Activated T-helper 2 cell treated with anti-CD3 and anti-CD28 coated beads, Interferon-gamma antibody, Interleukin-2, Interleukin-4, amounts not matched to agents 10 μg/mL and 5 μg/mL and 100 μg/mL, durations not matched to agents 14 hours and 24 hours and 36 hours (primary cell): ENCODE measurements at regions not wholly inside any gene's neighbourhood (a gene's known extent, or its start where the extent isn't known, plus 50 kb on each side); places are given as distances from the start of the nearest gene placed in this dataset.

ENCODE experiments used
- DNase-seq: peaks from one replicate; pipeline ENCODE4 v3.0.0; 2021; ENCODE audit warnings: low spot score
- H3K27ac Mint-ChIP-seq: one replicate; pipeline ENCODE4 v1.8.0; 2021; ENCODE audit warnings: mixed read lengths
- H3K27me3 Mint-ChIP-seq: one replicate; pipeline ENCODE4 v1.8.0; 2021; ENCODE audit warnings: low read depth, mixed read lengths
- H3K36me3 Mint-ChIP-seq: one replicate; pipeline ENCODE4 v1.8.0; 2021; ENCODE audit warnings: low read depth, mixed read lengths
- H3K4me1 Mint-ChIP-seq: one replicate; pipeline ENCODE4 v1.8.0; 2021; ENCODE audit warnings: low read depth, mixed read lengths
- H3K4me3 Mint-ChIP-seq: one replicate; pipeline ENCODE4 v1.8.0; 2021; ENCODE audit warnings: low read depth, mild to moderate bottlenecking, moderate library complexity, mixed read lengths
- H3K9me3 Mint-ChIP-seq: one replicate; pipeline ENCODE4 v1.8.0; 2021; ENCODE audit warnings: mixed read lengths
- intact Hi-C: fragments of 100-400 bp; cut with micrococcal nuclease; formaldehyde crosslinking; loops from one replicate; pipeline ENCODE4 v1.15.1; 2023

- DNase-seq = no peak
- Mint-ChIP-seq H3K9me3 (no peaks in the 10 kb centered on the region), H3K27me3 (no peaks in the 10 kb centered on the region), H3K36me3 (no peaks in the 10 kb centered on the region), H3K4me1 (no peaks in the 10 kb centered on the region), H3K27ac (no peak overlapping the region), H3K4me3 (no peak overlapping the region)
- intact Hi-C loops = no loop called here
Measured at GRCh38 chr5:168039566-168040248, 251.7 kb upstream of the WWC1 start.

GRCh38 chr5:168041583-168041982 lies 249.9 kb upstream of the WWC1 start:
- DNase-seq = no peak
- Mint-ChIP-seq H3K27me3 (no peaks in the 10 kb centered on the region), H3K9me3 (no peaks in the 10 kb centered on the region), H3K4me1 (no peaks in the 10 kb centered on the region), H3K36me3 (no peaks in the 10 kb centered on the region), H3K4me3 (no peak overlapping the region), H3K27ac (no peak overlapping the region)
- intact Hi-C loops = no loop called here

- Mint-ChIP-seq H3K27ac (no peak overlapping the region), H3K9me3 (no peaks in the 10 kb centered on the region), H3K27me3 (no peaks in the 10 kb centered on the region), H3K36me3 (no peaks in the 10 kb centered on the region), H3K4me3 (no peak overlapping the region), H3K4me1 (no peaks in the 10 kb centered on the region)
- DNase-seq = no peak
- intact Hi-C loops = no loop called here
Measured at GRCh38 chr5:168042284-168043068, 249.0 kb upstream of the WWC1 start.

GRCh38 chr5:168046163-168046562 lies 245.3 kb upstream of the WWC1 start:
- no peaks in the 10 kb centered on the region for H3K4me1 Mint-ChIP-seq

GRCh38 chr5:168047043-168047668 lies 244.3 kb upstream of the WWC1 start:
- intact Hi-C loops = no loop called here
- no peaks in the 10 kb centered on the region for H3K27me3 Mint-ChIP-seq
- no peak overlapping the region for H3K27ac Mint-ChIP-seq
- H3K9me3 Mint-ChIP-seq = no peaks in the 10 kb centered on the region
- no peaks in the 10 kb centered on the region for H3K36me3 Mint-ChIP-seq
- DNase-seq = no peak
- H3K4me3 Mint-ChIP-seq = no peak overlapping the region
- no peaks in the 10 kb centered on the region for H3K4me1 Mint-ChIP-seq

More at GRCh38 chr5:168046163-168046562, 245.3 kb upstream of the WWC1 start:
- no peak overlapping the region for H3K27ac Mint-ChIP-seq
- H3K27me3 Mint-ChIP-seq = no peaks in the 10 kb centered on the region
- no peaks in the 10 kb centered on the region for H3K36me3 Mint-ChIP-seq
- no peak for DNase-seq
- no peak overlapping the region for H3K4me3 Mint-ChIP-seq
- intact Hi-C loops = no loop called here
- H3K9me3 Mint-ChIP-seq = no peaks in the 10 kb centered on the region

GRCh38 chr5:168047669-168048111 lies 243.8 kb upstream of the WWC1 start:
- H3K27ac Mint-ChIP-seq = no peak overlapping the region
- H3K9me3 Mint-ChIP-seq = no peaks in the 10 kb centered on the region
- H3K36me3 Mint-ChIP-seq = no peaks in the 10 kb centered on the region
- H3K27me3 Mint-ChIP-seq = no peaks in the 10 kb centered on the region
- no peaks in the 10 kb centered on the region for H3K4me1 Mint-ChIP-seq
- DNase-seq = no peak
- H3K4me3 Mint-ChIP-seq = no peak overlapping the region
- intact Hi-C loops = no loop called here

GRCh38 chr5:168048486-168048885 lies 243.0 kb upstream of the WWC1 start:
- H3K4me1 Mint-ChIP-seq = no peaks in the 10 kb centered on the region
- H3K27me3 Mint-ChIP-seq = no peaks in the 10 kb centered on the region
- DNase-seq = no peak
- no peak overlapping the region for H3K27ac Mint-ChIP-seq
- H3K9me3 Mint-ChIP-seq = no peaks in the 10 kb centered on the region
- intact Hi-C loops = no loop called here
- no peaks in the 10 kb centered on the region for H3K36me3 Mint-ChIP-seq
- H3K4me3 Mint-ChIP-seq = no peak overlapping the region

- Mint-ChIP-seq H3K4me1 (no peaks in the 10 kb centered on the region), H3K4me3 (no peak overlapping the region), H3K36me3 (no peaks in the 10 kb centered on the region), H3K27ac (no peak overlapping the region), H3K27me3 (no peaks in the 10 kb centered on the region), H3K9me3 (no peaks in the 10 kb centered on the region)
- intact Hi-C loops = no loop called here
- no peak for DNase-seq
Measured at GRCh38 chr5:168052686-168053085, 238.8 kb upstream of the WWC1 start.

- no peaks in the 10 kb centered on the region for H3K36me3 Mint-ChIP-seq
- intact Hi-C loops = no loop called here
- DNase-seq = no peak
Measured at GRCh38 chr5:168054091-168054490, 237.4 kb upstream of the WWC1 start.

GRCh38 chr5:168055141-168055683 lies 236.2 kb upstream of the WWC1 start:
- H3K4me3 Mint-ChIP-seq = no peak overlapping the region
- DNase-seq = no peak
- no peak overlapping the region for H3K27ac Mint-ChIP-seq
- H3K27me3 Mint-ChIP-seq = no peaks in the 10 kb centered on the region
- H3K9me3 Mint-ChIP-seq = no peaks in the 10 kb centered on the region
- intact Hi-C loops = no loop called here
- no peaks in the 10 kb centered on the region for H3K4me1 Mint-ChIP-seq
- no peaks in the 10 kb centered on the region for H3K36me3 Mint-ChIP-seq

More at GRCh38 chr5:168054091-168054490, 237.4 kb upstream of the WWC1 start:
- Mint-ChIP-seq H3K4me3 (no peak overlapping the region), H3K4me1 (no peaks in the 10 kb centered on the region), H3K27ac (no peak overlapping the region), H3K27me3 (no peaks in the 10 kb centered on the region), H3K9me3 (no peaks in the 10 kb centered on the region)

GRCh38 chr5:168055961-168056360 lies 235.5 kb upstream of the WWC1 start:
- Mint-ChIP-seq H3K27ac (no peak overlapping the region), H3K9me3 (no peaks in the 10 kb centered on the region), H3K4me3 (no peak overlapping the region), H3K27me3 (no peaks in the 10 kb centered on the region), H3K4me1 (no peaks in the 10 kb centered on the region), H3K36me3 (no peaks in the 10 kb centered on the region)
- no peak for DNase-seq
- intact Hi-C loops = no loop called here

- intact Hi-C loops = no loop called here
Measured at GRCh38 chr5:168056499-168057182, 234.8 kb upstream of the WWC1 start.

More at GRCh38 chr5:168056499-168057182, 234.8 kb upstream of the WWC1 start:
- Mint-ChIP-seq H3K27ac (no peak overlapping the region), H3K27me3 (no peaks in the 10 kb centered on the region), H3K4me3 (no peak overlapping the region), H3K4me1 (no peaks in the 10 kb centered on the region), H3K9me3 (no peaks in the 10 kb centered on the region), H3K36me3 (no peaks in the 10 kb centered on the region)
- DNase-seq = no peak
